Stimulated activated CD4-positive, alpha-beta T cell treated with anti-CD3 and anti-CD28 coated beads, Interleukin-4, amount 100 ng/mL, for 1 hour (primary cell): ENCODE measurements at regions not wholly inside any gene's neighbourhood (a gene's known extent, or its start where the extent isn't known, plus 50 kb on each side); places are given as distances from the start of the nearest gene placed in this dataset.

Experiments used
- DNase-seq: peaks from one replicate; pipeline ENCODE4 v3.0.0-alpha.2; 2020

DNA sequence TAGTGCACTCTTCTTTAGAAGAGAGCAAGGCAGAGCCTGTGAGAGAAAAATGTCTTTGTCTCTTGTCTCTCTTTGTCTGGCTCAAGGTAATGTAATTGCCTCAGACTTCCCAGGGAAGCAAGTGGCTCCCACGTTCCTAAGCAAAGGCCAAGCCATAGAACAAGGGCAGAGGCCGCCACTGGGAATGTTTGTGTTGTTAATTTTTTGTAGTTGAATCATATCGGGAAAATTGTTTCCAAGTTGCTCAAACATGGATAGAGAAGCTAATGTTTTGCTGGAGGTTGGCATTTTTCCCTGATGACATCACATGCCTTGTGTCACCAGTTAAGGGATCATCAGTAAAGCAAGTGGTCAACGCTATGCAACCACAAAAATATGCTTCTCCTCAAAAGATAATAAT, 211.5 kb upstream of the FOXA2 start:
- no peak for DNase-seq

DNA sequence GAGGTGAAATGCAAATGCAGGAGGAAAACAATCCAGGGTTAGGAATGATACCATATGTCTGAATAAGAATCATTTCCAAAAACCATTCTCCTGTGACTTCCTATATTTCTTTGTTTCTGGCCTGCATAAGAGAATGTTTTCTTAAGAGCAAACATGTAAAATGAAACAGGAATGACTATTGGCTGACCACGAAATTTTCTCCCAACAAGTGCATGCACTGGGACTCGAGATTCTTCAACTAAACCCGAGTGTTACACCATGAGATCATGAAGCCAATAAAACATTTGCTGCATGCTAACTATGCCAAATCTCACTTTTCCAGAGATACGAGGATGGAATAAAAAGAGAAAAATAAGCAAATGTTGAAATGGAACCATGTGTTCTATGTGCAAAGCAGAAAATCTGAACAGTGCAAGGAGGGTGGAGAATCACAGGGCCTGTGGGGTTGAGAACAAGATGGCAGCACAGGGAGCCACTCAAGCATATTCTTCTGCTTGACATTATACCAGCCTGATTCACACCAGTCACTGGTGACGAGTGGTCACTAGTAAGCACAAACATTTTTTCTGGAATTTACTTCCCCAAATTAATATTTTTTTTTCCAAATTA, 212.2 kb upstream of the FOXA2 start:
- no peak for DNase-seq

DNA sequence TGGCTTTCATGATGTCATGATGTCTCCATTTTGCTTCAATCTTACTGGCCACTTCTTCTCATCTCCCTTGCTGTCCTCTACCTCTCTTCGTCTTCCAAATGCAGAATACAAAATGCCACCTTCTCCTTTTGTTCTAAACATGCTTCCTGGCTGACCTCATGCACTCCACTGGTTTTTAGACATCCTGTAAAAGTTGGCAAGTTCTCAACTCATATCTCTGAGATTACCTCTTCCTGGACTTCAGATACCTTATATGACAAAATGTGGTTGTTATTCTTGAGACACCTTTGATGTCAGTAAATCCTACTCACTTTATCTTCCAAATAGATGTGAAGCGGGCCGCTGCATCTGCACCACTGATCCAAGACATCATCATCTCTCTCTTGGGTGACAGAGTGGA, 212.7 kb upstream of the FOXA2 start:
- no peak for DNase-seq

DNA sequence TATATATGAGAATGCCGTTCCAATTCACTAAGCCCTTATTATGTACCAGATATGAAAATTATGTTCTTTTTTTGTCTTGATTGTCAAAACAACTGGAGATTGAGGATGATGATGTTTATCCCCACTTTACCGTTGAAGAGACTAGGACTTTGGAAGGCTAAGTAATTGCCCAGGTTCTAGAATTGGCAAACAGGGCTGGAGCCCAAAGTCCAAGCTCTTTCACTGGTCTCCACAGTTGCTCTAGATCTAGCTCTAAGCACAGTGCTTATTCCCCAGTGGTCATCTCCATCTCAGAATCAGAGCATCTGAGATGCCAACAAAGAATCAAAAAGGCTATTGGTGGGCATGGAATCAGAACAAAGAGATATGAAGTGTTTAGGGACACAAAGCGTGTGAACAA, 215.3 kb upstream of the FOXA2 start:
- no peak for DNase-seq

DNA sequence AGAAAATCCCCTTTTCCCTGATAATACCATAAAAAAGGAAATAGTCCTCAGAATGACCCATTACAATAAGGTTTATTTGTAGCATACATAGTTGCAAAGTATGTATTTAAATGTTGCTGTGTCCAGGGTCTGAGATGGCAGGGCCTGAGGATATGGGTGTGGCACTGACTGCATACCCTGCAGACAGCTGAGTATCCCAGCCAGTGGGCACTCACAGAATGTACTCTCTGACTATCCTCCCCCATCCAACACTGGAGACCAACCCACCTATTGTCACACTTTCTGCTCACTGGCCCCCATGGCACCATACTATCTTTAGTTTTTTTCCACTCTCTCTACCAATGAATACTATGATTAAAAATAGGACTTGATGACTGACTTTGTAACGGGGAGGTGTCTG, 215.8 kb upstream of the FOXA2 start:
- DNase-seq, result no peak

DNA sequence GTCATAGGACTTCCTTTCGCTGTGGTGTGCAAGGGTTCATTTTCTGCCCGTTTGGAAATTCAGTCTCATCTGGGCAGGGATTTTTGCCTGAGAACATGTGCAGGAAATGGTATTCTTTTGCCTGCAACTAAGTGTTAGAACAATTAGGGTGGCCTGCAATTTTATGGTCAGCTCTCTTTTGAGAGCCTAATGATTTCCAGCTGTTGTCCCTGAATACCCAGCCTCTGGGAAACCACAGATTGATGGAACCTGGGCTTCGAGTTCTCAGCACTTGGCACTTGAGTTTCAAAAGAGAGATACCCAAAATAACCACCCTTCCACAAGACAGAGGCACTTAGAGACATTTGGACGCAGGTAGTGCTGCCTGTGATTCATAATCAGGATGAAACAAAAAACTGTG, 217.2 kb upstream of the FOXA2 start:
- no peak for DNase-seq

DNA sequence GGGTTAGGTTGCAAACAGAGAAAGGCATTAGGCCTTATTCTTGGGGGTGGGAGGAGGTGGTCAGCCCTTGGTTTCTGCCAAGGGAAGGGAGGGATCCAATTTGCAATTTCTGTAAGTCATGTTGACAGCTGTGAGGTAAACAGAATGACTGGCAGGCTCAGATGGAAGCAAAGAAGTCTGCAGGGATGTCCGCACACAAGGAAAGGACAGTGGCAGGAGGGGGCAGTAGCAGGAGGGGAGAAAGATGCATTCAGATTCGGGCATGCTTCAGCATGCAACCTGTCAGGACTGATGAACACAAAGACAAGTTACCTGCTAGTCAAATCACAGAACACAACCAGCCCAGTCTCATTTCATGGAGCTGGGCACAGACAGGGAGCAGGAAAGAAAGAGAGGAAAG, 217.9 kb upstream of the FOXA2 start:
- no peak for DNase-seq

DNA sequence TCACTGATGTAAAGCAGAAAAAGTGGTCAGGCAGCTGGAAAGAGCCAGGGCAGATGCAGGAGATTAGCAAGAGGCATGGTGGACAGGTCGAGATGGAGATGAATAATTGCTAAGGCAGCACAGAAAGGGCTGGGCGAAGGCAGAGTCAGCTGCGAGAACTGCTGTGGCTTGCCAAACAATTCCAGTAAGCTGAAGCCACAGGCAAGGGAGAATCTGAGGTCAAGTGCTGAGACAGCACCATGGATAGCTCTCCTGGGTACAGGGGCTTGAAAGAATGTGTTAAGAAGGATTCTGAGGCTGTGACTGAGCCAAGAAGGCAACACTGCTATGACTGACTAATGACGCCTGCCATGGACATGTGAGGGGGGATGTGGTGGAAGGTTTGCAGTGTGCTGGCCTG, 220.8 kb upstream of the FOXA2 start:
- no peak for DNase-seq

DNA sequence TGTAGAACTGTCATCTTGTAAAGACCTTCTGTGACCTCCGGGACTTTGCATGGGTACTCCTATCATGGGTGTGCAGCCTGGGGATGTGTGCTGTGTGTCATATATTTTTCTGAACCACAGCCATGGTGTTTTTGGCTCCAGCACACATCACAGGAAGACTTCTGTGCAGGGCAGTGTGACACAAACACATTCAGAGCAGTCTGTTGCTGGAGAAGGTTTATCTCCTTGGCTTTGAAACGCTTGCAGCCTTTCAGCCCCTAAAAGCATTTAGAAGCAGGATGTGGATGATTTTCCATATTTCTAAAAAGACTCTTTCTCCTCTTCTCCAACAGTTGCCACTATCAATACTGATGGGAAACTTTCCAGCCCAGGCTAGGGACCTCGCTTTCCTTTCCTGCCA, 221.6 kb upstream of the FOXA2 start:
- DNase-seq, result no peak

DNA sequence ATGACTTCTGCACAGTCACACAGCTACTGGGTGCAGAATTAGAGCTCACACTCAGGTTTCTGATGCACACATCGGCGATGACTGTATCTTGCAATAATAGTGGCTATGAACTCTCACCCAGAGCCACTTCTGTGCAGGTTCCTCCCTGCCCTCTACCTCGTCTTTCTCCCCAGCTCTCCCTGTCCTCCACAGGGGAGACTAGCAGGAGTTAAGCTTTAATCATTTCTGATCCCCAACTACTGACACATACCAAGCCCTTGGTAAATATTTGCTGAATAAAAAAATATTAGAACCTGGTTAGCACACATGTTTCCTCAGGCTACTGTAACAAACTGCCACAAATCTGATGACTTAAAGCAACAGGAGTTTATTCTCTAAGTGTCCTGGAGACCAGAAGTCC, 222.7 kb upstream of the FOXA2 start:
- no peak for DNase-seq

DNA sequence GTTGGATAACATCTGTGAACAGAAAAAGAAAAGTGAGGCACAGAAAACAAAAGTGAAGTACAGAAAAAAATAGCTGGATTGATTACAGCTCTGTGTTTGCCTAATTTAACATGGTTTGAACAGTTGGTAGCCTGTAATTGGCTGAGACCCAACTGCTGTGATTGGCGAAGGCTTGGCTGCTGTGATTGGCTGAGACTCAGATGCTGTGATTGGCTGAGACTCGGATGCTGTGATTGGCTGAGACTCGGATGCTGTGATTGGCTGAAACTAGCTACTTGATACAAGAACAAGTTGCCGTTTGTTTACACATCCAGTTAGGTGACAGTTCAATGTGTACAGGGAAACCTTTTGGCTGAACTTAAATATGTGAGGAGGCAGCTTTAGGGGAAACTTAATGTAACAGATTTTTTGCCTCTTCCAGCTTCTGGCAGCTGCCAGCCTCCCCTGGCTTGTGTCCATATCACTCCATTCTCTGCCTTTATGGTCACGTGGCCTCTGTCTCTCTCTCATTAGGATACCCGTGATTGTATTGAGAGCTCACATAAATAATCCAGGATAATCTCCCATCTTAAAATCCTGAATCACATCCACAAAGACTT, 223.4 kb upstream of the FOXA2 start:
- DNase-seq, result no peak

DNA sequence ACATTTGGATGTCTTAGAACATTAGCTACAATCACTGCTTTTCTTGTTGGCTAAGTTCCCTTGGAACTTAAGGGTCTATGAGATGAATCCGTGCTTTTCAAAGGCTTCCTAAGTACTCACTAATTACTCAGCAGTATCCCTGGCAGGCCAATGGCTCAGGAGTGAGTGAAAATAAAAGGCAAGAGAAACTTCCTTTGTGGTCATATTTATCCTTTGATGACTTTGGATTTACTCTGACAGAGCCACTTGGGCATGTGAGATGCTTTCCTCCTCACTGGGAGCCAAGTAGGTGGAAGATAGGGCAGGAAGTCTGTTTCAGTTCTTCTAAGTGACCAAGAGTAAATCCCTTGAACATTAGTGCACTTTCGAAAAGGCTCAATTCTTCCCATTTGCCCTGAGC, 224.3 kb upstream of the FOXA2 start:
- no peak for DNase-seq

DNA sequence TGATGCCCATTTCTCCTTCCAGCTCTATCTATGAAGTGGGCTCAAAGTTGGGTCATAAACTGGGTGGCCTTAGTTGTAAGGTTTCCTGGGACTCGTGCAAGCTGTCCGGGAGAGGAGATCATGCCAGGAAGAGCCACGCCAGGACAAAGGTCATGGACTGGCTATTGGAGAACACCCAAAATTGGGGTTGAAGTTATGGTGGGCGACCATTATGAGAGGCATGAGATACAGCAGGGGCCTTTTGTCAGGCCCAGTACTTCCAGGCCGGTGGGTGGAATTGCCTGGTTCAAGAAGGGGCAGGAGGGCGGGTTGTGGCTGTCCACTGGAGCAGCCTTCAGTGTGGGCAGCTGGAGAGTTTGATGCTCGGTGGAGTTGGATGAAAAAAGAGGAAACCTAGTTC, 225.1 kb upstream of the SSTR4 start:
- DNase-seq, result no peak

DNA sequence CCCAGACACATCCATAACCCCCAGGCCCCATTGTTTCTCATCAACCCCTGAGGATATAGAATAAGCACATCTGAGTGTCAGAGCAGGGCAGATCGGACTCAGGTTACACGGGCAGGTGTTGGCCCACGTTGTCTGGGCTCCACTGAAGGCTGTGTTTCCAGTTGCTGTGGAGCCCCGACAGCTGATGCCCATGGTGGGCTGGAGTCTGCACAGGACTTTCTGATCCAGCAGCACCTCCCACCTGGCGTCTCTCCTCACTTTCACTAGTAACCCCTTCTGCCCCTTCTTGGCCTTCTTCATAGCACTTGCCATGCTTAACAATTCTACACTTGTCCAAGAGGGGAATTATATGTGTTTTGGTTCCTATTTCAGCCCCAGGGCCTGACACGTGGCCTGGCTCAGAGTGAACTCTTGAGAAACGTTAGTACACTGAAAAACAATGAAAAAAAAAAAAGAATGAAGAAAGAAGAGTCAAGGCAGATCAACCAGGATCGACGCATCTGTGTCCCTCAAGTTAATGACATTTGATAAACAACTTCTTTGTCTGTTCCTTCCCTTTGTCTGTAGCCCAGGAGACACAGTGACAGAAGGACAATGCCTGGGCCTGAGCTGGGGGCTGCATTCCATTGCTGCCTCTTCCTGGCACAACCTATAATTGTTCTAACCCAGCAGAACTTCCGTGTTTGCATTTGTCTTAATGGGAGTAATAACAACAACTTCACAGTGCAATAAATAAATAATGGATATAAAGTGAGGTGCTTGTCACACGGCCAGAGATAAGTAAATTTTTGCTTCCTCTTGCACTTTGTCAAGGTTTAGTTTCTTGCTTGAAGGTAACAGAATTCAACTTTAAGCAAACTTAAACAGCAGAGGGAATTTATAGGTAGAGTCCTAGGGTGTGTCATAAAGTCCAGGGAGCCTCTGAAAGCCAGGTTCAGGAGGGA, 224.2 kb upstream of the SSTR4 start:
- DNase-seq, result no peak

DNA sequence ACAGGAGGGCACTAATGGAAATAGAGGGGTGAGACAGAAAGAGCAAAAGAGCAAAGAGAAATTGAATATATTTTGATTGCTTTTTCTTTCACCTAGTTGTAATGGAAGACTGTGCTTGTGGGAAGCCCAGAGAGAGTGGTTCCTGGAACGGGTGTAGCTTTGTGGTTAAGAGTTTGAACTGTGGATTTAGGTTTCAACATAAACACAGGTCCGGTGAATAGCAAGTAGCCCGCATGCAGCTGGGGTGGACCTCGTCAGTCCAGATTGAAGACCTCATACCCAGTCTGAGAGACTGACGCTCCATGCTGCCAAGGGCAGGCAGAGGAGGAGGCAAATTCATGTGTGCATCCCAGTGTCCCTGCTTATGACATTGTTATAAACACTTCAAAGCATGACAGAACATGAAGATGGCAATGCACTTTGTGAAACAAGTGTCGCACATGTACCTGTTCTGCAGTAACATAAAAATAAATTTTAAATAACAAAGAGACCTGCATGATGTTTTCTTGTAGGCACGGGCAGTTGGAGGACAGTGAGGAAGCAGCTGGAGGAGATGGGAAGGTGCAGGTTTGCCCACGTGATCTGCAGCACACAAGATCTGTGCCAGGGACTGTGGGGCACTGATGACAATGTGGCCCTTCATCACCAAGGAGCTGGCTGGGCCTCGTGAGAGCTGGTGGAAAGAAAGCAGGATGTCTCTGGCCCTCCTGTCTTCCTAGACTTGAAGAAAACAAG, 220.5 kb upstream of the SSTR4 start:
- no peak for DNase-seq

DNA sequence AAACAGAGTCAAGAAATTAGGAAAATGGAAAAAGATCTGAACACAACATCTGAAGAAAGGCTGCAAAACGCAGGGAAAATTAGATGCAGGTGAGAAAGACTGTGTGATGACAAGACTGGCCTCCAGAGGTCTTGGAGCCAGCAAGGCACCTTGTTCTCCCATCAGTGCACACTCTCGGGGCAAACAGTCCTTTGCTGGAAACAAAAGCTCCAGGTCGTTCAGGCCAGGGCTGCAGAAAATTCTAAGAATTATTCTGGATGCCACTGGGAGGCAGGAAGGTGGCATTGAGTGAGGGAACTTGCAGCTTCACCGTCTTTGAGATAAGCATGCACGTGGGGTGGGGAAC, 219.9 kb upstream of the SSTR4 start:
- no peak for DNase-seq

DNA sequence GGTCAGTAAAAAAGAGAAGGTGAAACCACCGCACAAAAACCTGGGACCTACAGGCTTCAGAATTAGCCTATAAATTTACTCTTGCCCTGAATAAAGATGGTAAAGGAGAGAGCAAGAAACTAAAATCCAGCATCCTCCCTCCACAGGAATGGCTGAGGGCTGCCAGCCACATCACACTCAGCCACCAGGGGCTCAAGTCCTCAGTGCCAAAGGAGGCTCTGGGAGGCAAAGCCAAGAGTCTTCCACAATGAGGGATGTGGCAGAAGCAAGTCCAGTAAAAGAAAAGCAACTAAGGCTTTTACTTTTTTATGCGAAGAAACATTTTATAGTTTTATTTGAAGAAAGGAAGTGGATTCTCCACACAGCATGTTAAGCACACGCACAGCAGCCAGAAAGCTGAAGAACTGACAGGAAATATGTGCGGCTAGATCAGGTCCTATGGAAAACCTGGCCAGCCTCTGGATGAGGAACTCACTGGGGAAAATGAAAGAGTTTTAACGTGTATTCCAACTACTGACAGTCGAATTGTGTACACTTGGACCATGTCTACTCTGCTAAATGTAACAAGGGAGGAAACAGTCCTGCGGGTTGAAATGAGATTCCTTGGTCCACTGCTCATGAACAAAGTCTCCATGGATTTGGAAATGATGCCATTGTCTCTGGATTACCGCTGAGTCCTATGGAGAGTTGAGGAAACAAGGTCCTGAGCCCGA, 219.4 kb upstream of the SSTR4 start:
- no peak for DNase-seq

DNA sequence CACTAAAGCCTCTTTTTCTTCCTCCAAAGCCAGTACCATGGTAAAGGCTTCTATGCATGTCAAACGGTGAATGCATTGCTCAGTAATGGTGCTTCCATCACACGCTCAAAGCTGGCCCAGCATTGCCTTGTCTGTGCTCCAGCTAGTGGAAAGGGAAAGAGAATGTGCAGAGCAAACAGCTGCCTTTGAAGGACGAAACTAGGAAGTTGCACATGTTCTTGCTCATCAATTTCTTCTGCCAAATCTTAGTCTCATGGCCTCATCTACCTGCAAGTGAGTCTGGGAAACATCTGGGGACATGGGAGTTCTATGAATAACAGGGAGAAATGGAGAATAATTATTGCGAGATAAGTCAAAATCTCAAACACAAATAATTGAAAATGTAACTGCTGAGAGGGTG, 216.5 kb upstream of the SSTR4 start:
- DNase-seq, result no peak

DNA sequence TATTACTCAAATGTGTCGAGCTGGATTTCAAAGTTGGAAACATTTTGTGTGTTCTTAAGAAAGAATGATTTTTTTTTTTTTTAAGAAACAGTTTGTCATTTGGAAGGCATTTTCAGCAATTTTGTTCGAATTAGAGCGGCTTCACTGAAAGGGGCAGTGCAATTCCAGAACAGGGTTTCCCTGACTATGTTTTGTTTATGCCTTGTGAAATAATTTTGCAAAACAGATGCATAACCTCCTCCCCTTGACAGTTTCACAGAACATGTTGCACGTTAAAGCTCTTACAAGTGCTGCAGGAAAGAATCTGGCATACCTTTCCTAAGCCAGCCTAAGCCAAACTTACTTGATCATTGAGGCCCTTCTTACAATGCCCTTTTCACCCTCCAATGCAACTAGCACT, 216.0 kb upstream of the SSTR4 start:
- no peak for DNase-seq

DNA sequence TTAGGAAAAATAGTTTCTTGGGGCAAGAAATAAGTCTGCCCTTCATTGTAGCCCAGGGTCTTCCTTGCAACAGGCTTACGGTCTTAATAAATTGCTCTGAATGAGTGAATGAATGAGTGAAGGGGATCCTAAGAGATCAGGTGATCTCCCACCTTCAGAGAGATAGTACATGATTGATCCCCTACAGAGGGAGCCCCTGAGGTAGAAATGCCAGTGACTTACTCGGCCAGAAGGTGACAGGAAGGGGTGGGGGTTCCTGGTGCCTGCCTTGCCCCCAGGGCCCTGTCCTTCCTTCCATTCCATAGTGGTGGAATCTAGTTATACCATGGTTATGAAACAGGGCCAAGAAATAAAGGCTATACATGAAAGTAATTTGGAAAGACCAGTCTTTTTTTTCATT, 215.3 kb upstream of the SSTR4 start:
- no peak for DNase-seq

DNA sequence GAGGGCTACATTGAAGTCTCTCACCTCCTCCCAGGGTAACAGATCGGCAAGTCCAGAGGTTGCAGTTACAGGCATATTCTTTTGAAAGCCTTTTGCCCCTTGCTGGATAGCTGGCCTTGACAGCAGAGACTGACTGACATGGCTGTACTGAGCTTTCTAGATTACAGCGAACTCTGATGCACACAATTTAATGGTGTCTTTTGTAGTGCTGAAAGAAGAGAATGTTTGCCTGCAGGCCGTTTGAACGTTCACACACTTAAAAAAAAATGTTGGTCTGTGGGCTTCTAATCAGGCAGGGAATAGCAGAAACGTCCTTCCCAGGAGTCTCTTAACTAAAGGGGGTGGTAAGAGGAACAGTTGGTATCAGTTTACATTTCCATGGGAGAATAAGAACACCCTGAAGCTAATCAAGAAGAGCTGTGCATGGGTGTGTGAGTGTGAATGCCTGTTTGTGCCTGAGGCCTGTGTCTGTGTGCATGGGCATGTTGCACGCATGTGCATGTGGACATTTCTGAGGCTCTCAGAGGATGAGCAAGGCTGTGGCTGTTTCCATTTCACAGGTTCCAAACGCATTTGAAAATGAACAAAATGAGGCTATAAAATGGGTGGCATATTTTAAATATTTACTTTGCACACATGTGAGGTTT, 213.9 kb upstream of the SSTR4 start:
- no peak for DNase-seq

DNA sequence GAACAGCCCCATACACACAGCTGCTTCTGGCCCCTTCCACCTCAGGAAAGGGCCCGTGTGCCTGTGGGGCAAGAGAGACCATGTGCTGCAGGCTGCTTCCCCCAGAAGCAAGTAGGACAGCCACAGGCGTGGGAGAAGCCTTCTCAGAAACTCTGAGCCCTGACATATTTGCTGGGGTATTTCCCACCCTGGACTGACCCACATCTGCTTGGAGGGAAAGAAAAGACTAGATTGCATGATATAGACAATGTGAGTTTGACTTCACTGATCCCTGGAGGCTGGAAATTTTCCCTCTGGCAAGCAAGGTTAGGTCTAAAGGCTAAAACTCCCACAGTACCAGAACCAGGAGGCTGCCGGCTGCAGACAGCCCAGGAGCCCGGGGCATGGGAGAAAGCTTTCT, 213.3 kb upstream of the SSTR4 start:
- DNase-seq, result no peak

DNA sequence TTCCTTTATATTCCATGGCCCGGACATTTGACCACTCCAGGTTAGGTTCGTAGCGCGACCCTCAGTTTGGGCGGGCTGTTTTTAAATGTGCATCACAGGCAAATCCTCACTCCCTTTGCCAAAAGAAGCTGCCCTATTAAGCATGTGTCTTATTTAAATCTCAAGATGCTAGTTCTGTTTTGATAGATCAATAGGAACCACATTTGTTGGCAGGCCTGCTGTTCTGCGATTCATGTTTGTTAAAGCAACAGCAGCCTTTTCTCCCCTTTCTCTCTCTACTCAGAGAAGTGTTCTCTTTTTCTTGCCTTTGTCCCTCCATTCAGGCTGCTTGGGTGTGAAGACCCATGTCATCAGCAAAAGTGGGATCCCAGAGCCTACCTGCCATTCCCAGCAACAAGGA, 212.0 kb upstream of the SSTR4 start:
- DNase-seq, result no peak
